Progenitor cell of endocrine pancreas (in vitro differentiated cells): ENCODE measurements at regions not wholly inside any gene's neighbourhood (a gene's known extent, or its start where the extent isn't known, plus 50 kb on each side); places are given as distances from the start of the nearest gene placed in this dataset.

Experiments used
- DNase-seq: peaks from one replicate; pipeline ENCODE4 v3.0.0; 2021; ENCODE audit warnings: low spot score; ENCODE audit not compliant: unreplicated experiment
- H3K27ac Mint-ChIP-seq: 2 replicates; pipeline ENCODE4 v1.8.0; 2021; ENCODE audit warnings: mild to moderate bottlenecking, moderate library complexity, mixed read lengths
- H3K27me3 Mint-ChIP-seq: 2 replicates; pipeline ENCODE4 v1.8.0; 2021; ENCODE audit warnings: mixed read lengths
- H3K36me3 Mint-ChIP-seq: 2 replicates; pipeline ENCODE4 v1.8.0; 2022; ENCODE audit warnings: mixed read lengths; ENCODE audit not compliant: insufficient read depth
- H3K4me1 Mint-ChIP-seq: 2 replicates; pipeline ENCODE4 v1.8.0; 2021; ENCODE audit warnings: low read depth, mixed read lengths
- H3K4me3 Mint-ChIP-seq: 2 replicates; pipeline ENCODE4 v1.8.0; 2021; ENCODE audit warnings: low read depth, mild to moderate bottlenecking, moderate library complexity, mixed read lengths
- H3K9me3 Mint-ChIP-seq: 2 replicates; pipeline ENCODE4 v1.8.0; 2021; ENCODE audit warnings: low read depth, mixed read lengths
- CTCF ChIP-seq: fragments of 200-600 bp; sonication (generic); IDR thresholded peaks from one replicate; pipeline ENCODE4 v1.5.0; 2021; ENCODE audit warnings: antibody characterized with exemption, mild to moderate bottlenecking; ENCODE audit not compliant: unreplicated experiment

GRCh38 chr4:104093247-104093646 lies 373.5 kb upstream of the TACR3 start:
- DNase-seq = no peak
- H3K36me3 Mint-ChIP-seq = no peaks in the 10 kb centered on the region
- no peak for TF ChIP-seq CTCF
- H3K4me1 Mint-ChIP-seq = no peaks in the 10 kb centered on the region
- H3K27ac Mint-ChIP-seq = peak overlapping the region; percentile 43
- H3K9me3 Mint-ChIP-seq = peaks cover 22% of the 10 kb centered on the region
- H3K4me3 Mint-ChIP-seq = no peak overlapping the region
- H3K27me3 Mint-ChIP-seq = no peaks in the 10 kb centered on the region

GRCh38 chr4:104073229-104073628 lies 353.4 kb upstream of the TACR3 start:
- Mint-ChIP-seq H3K27ac (no peak overlapping the region), H3K9me3 (no peaks in the 10 kb centered on the region), H3K4me1 (no peaks in the 10 kb centered on the region), H3K4me3 (no peak overlapping the region), H3K36me3 (no peaks in the 10 kb centered on the region), H3K27me3 (no peaks in the 10 kb centered on the region)
- TF ChIP-seq CTCF = no peak
- DNase-seq = no peak

- no peak overlapping the region for H3K4me3 Mint-ChIP-seq
- DNase-seq = no peak
- no peaks in the 10 kb centered on the region for H3K27me3 Mint-ChIP-seq
- H3K27ac Mint-ChIP-seq = no peak overlapping the region
- H3K9me3 Mint-ChIP-seq = no peaks in the 10 kb centered on the region
- TF ChIP-seq CTCF = no peak
- no peaks in the 10 kb centered on the region for H3K4me1 Mint-ChIP-seq
- H3K36me3 Mint-ChIP-seq = no peaks in the 10 kb centered on the region
These were observed 346.7 kb upstream of the TACR3 start for GRCh38 chr4:104066533-104066932.

GRCh38 chr4:104064646-104065577 lies 345.1 kb upstream of the TACR3 start:
- Mint-ChIP-seq H3K9me3 (no peaks in the 10 kb centered on the region), H3K4me1 (no peaks in the 10 kb centered on the region), H3K36me3 (no peaks in the 10 kb centered on the region), H3K27me3 (no peaks in the 10 kb centered on the region), H3K27ac (no peak overlapping the region), H3K4me3 (no peak overlapping the region)
- peak; percentile 25 for DNase-seq
- TF ChIP-seq CTCF = peak; percentile 83

GRCh38 chr4:104063341-104063740 lies 343.6 kb upstream of the TACR3 start:
- Mint-ChIP-seq H3K27me3 (no peaks in the 10 kb centered on the region), H3K27ac (no peak overlapping the region), H3K4me3 (no peak overlapping the region), H3K36me3 (no peaks in the 10 kb centered on the region), H3K9me3 (no peaks in the 10 kb centered on the region), H3K4me1 (no peaks in the 10 kb centered on the region)
- no peak for DNase-seq
- no peak for TF ChIP-seq CTCF
